ENCODE measurements at regions not wholly inside any gene's neighbourhood (a gene's known extent, or its start where the extent isn't known, plus 50 kb on each side); places are given as distances from the start of the nearest gene placed in this dataset.
"Not testable (repeated sequence)": the region's sequence is repeated elsewhere in the genome, so short reads cannot be mapped to it uniquely, and the experiment has no call there.

- H3K27ac ChIP-seq (ENCODE audit: low read length); H3K27me3 ChIP-seq (ENCODE audit: control insufficient read depth, insufficient read depth); H3K9me3 ChIP-seq (ENCODE audit: control insufficient read depth, low read length); H3K4me1 ChIP-seq (ENCODE audit: control insufficient read depth, insufficient read depth, low read length); H3K4me3 ChIP-seq (ENCODE audit: low read length); ATAC-seq; DNase-seq: not testable (repeated sequence)
- intact Hi-C loops (cut with DNase I), result loop anchor here in 1 of 4 donors (5.0 kb wide), 1 partner anchor 333 kb away; no protein-coding TSS in a partner anchor
- 61% methylated on average over 9 of the region's 9 CpGs for WGBS
These were observed 66.0 kb upstream of the SFSWAP start for GRCh38 chr12:131644917-131645316.

DNA sequence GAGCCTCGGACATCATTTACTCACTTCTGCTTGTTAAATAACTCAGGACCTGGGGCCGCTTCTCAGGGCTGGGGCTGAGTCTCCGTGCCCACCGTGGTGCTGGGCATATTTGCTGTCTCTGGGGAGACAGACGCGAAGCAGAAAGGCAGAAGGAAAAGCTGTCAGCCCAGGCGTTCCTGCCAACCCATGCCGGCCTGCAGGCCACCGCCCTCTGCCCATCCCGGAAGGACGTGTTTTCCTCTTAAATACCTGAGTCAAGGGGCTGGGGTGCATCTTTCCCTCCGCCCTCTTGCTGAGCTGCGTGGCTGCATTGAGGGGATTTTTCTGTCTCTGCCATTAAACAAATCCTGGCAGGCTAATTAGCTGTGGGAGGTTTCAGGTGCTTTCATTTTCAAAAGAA is 65.3 kb upstream of the SFSWAP start:
- ATAC-seq; H3K9me3 ChIP-seq (ENCODE audit: control insufficient read depth, low read length); H3K4me3 ChIP-seq (ENCODE audit: low read length); H3K4me1 ChIP-seq (ENCODE audit: control insufficient read depth, insufficient read depth, low read length); H3K27ac ChIP-seq (ENCODE audit: low read length); H3K27me3 ChIP-seq (ENCODE audit: control insufficient read depth, insufficient read depth); DNase-seq; intact Hi-C loops (cut with DNase I): not testable (repeated sequence)
- WGBS, result 39% methylated on average over 9 of the region's 13 CpGs

GRCh38 chr12:131646444-131646843 is 64.4 kb upstream of the SFSWAP start:
- H3K27ac ChIP-seq (ENCODE audit: low read length); H3K4me3 ChIP-seq (ENCODE audit: low read length); H3K4me1 ChIP-seq (ENCODE audit: control insufficient read depth, insufficient read depth, low read length); DNase-seq; H3K27me3 ChIP-seq (ENCODE audit: control insufficient read depth, insufficient read depth); intact Hi-C loops (cut with DNase I); H3K9me3 ChIP-seq (ENCODE audit: control insufficient read depth, low read length); ATAC-seq: not testable (repeated sequence)
- WGBS, result 11% methylated on average over 6 of the region's 9 CpGs

DNA sequence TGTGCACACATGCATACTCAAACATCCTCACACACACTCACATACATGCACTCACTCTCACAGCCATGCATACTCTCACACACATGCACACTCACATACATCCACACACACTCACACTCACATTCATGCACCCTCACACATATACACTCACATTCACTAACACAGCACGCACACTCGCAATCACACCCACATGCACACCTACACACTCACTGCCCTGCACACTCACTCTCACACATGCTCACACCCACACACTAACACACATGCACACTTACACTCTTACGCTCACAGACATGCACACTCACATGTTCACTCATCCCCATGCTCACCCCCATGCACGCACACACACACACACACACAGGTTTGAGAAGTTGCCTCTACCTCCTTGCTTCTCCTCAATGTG is 63.2 kb upstream of the SFSWAP start:
- H3K4me1 ChIP-seq (ENCODE audit: control insufficient read depth, insufficient read depth, low read length), result no peaks in the 10 kb centered on the region
- H3K4me3 ChIP-seq (ENCODE audit: low read length), result no peak overlapping the region
- ATAC-seq (no peak), DNase-seq (no peak)
- H3K27ac ChIP-seq (ENCODE audit: low read length), result no peak overlapping the region
- H3K9me3 ChIP-seq (ENCODE audit: control insufficient read depth, low read length), result no peaks in the 10 kb centered on the region
- intact Hi-C loops (cut with DNase I), result no loop called here
- WGBS, result 91% methylated on average over 4 of the region's 4 CpGs
- H3K27me3 ChIP-seq (ENCODE audit: control insufficient read depth, insufficient read depth), result no peaks in the 10 kb centered on the region

GRCh38 chr12:131655469-131656174 is 55.3 kb upstream of the SFSWAP start:
- DNase-seq; H3K9me3 ChIP-seq (ENCODE audit: control insufficient read depth, low read length); H3K4me3 ChIP-seq (ENCODE audit: low read length); H3K27ac ChIP-seq (ENCODE audit: low read length); H3K27me3 ChIP-seq (ENCODE audit: control insufficient read depth, insufficient read depth); intact Hi-C loops (cut with DNase I); H3K4me1 ChIP-seq (ENCODE audit: control insufficient read depth, insufficient read depth, low read length): not testable (repeated sequence)
- peak; percentile 28 to 32 for ATAC-seq
- 71% methylated on average over 9 of the region's 13 CpGs for WGBS

DNA sequence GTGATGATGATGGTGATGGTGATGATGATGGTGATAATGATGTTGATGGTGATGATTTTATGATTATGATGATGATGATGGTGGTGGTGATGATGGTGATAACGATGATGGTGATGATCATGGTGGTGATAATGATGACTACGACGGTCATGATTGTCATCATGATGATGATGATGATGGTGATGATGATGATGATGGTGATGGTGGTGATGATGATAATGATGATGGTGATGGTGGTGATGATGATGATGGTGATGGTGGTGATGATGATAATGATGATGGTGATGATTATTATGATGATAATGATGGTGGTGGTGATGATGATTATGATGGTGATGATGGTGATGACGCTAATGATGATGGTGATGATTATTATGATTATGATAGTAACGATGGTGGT is 54.1 kb upstream of the SFSWAP start:
- H3K4me3 ChIP-seq (ENCODE audit: low read length); H3K27me3 ChIP-seq (ENCODE audit: control insufficient read depth, insufficient read depth); DNase-seq; H3K4me1 ChIP-seq (ENCODE audit: control insufficient read depth, insufficient read depth, low read length); ATAC-seq; intact Hi-C loops (cut with DNase I); H3K27ac ChIP-seq (ENCODE audit: low read length); H3K9me3 ChIP-seq (ENCODE audit: control insufficient read depth, low read length): not testable (repeated sequence)
- 91% methylated on average over 5 of the region's 5 CpGs for WGBS

- H3K9me3 ChIP-seq (ENCODE audit: control insufficient read depth, low read length); ATAC-seq; H3K27me3 ChIP-seq (ENCODE audit: control insufficient read depth, insufficient read depth); H3K4me1 ChIP-seq (ENCODE audit: control insufficient read depth, insufficient read depth, low read length); H3K4me3 ChIP-seq (ENCODE audit: low read length); H3K27ac ChIP-seq (ENCODE audit: low read length); intact Hi-C loops (cut with DNase I); DNase-seq: not testable (repeated sequence)
- 69% methylated on average over 6 of the region's 8 CpGs for WGBS
These were observed 52.3 kb upstream of the SFSWAP start for GRCh38 chr12:131658605-131659004.

DNA sequence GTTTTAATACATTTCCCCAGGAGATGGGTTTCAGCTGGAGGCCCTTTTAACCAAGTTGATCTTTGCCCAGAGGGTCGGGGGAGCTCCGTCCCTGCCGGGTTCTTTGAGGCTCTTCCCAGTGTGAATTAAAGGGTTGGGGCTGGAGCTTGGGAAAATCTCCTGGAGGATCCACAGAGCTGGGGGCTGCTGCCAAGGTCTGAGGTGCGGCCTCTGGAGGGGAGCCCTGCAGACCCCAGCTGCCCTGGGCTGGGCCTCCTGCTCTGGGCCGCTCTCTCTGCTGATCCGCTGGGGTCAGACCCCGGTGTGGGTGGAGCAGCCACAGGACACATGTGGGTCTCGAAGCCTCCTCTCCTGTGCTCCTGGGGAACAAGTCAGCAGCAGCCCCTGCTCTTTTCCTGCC is 51.4 kb upstream of the SFSWAP start:
- H3K9me3 ChIP-seq (ENCODE audit: control insufficient read depth, low read length); H3K27me3 ChIP-seq (ENCODE audit: control insufficient read depth, insufficient read depth); H3K4me1 ChIP-seq (ENCODE audit: control insufficient read depth, insufficient read depth, low read length); H3K27ac ChIP-seq (ENCODE audit: low read length); ATAC-seq; H3K4me3 ChIP-seq (ENCODE audit: low read length); DNase-seq; intact Hi-C loops (cut with DNase I): not testable (repeated sequence)
- 73% methylated on average over 8 of the region's 8 CpGs for WGBS

- not testable (repeated sequence) for H3K27ac ChIP-seq (ENCODE audit: low read length); DNase-seq; H3K4me1 ChIP-seq (ENCODE audit: control insufficient read depth, insufficient read depth, low read length); H3K4me3 ChIP-seq (ENCODE audit: low read length); ATAC-seq; H3K27me3 ChIP-seq (ENCODE audit: control insufficient read depth, insufficient read depth); H3K9me3 ChIP-seq (ENCODE audit: control insufficient read depth, low read length)
- WGBS, result 81% methylated on average over 7 of the region's 7 CpGs
- intact Hi-C loops (cut with DNase I), result loop anchor here in 1 of 4 donors (10.0 kb wide), 1 partner anchor 365 kb away; no protein-coding TSS in a partner anchor
These were observed 50.9 kb upstream of the SFSWAP start for GRCh38 chr12:131659976-131660375.

- intact Hi-C loops (cut with DNase I), result loop anchor here in 1 of 4 donors (10.0 kb wide), 1 partner anchor 366 kb away; no protein-coding TSS in a partner anchor
- H3K4me3 ChIP-seq (ENCODE audit: low read length); H3K9me3 ChIP-seq (ENCODE audit: control insufficient read depth, low read length); H3K4me1 ChIP-seq (ENCODE audit: control insufficient read depth, insufficient read depth, low read length); H3K27me3 ChIP-seq (ENCODE audit: control insufficient read depth, insufficient read depth); DNase-seq; H3K27ac ChIP-seq (ENCODE audit: low read length): not testable (repeated sequence)
- peak; percentile 17 to 30 for ATAC-seq
- 92% methylated on average over 11 of the region's 12 CpGs for WGBS
These were observed 50.5 kb upstream of the SFSWAP start for GRCh38 chr12:131660401-131660800.
